ENCODE measurements at regions not wholly inside any gene's neighbourhood (a gene's known extent, or its start where the extent isn't known, plus 50 kb on each side); places are given as distances from the start of the nearest gene placed in this dataset.

DNA sequence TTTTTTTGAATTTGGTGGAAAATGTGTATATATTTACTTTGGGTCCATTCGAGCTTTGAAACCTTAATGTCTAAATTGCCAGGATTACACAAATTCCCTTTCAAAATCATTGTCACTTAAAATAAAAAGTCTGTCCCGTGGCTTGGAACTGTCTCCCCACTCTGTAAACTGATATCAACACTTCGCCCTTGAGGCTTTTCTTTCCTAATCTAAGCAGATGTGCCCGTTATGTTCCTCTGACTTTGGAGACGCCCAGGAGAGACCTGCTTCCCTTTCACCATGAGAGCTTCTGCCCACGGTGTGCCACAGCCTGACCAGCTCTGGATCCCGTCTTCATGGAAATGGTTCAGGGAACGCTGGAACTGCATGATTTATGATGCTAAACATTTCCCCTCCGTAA, 151.3 kb downstream of the C16orf95 start:
- intact Hi-C loops (cut with DNase I): no loop called here
- H3K27ac ChIP-seq: no peak overlapping the region
- no peak overlapping the region for H3K4me3 ChIP-seq
- DNase-seq (ENCODE audit: extremely low spot score in 2 of 2): no peak
- no peaks in the 10 kb centered on the region for H3K9me3 ChIP-seq
- TF ChIP-seq POLR2AphosphoS5 (IDR thresholded peaks at IDR 0.05; ENCODE audit: insufficient read depth in 1 of 2, low read depth in 1 of 2): no peak
- TF ChIP-seq CTCF (IDR thresholded peaks at IDR 0.05): no peak
- no peak for TF ChIP-seq POLR2A (IDR thresholded peaks at IDR 0.05)
- H3K36me3 ChIP-seq: no peaks in the 10 kb centered on the region
- no peaks in the 10 kb centered on the region for H3K4me1 ChIP-seq
- H3K27me3 ChIP-seq: no peaks in the 10 kb centered on the region

GRCh38 chr16:87166321-87166720, 150.9 kb downstream of the C16orf95 start:
- Histone ChIP-seq H3K4me3 (no peak overlapping the region), H3K4me1 (no peaks in the 10 kb centered on the region), H3K27ac (no peak overlapping the region), H3K36me3 (no peaks in the 10 kb centered on the region), H3K27me3 (no peaks in the 10 kb centered on the region), H3K9me3 (no peaks in the 10 kb centered on the region)
- intact Hi-C loops (cut with DNase I): no loop called here
- DNase-seq (ENCODE audit: extremely low spot score in 2 of 2): no peak
- TF ChIP-seq POLR2AphosphoS5 (IDR thresholded peaks at IDR 0.05; ENCODE audit: insufficient read depth in 1 of 2, low read depth in 1 of 2) (no peak), CTCF (IDR thresholded peaks at IDR 0.05) (no peak), POLR2A (IDR thresholded peaks at IDR 0.05) (no peak)

DNA sequence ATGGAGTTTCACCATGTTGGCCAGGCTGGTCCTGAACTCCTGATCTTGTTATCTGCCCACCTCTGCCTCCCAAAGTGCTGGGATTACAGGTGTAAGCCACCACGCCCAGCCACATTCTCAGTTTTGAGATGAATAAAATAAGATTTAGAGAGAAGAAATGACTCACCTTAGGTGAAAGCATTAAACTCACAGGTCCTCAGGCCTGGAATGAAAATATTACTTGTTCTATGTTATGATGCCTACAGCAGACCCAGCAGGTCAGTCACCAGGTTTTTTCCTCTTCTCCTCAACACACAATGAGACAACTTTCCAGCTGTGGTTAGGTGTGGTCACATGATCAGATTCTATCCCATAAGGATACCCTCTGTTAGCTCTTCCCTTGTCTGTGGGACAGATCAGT, 150.3 kb downstream of the C16orf95 start:
- H3K36me3 ChIP-seq: no peaks in the 10 kb centered on the region
- TF ChIP-seq POLR2A (IDR thresholded peaks at IDR 0.05) (no peak), CTCF (IDR thresholded peaks at IDR 0.05) (no peak), POLR2AphosphoS5 (IDR thresholded peaks at IDR 0.05; ENCODE audit: insufficient read depth in 1 of 2, low read depth in 1 of 2) (no peak)
- H3K4me3 ChIP-seq: no peak overlapping the region
- no peaks in the 10 kb centered on the region for H3K27me3 ChIP-seq
- H3K9me3 ChIP-seq: no peaks in the 10 kb centered on the region
- intact Hi-C loops (cut with DNase I): no loop called here
- DNase-seq (ENCODE audit: extremely low spot score in 2 of 2): no peak
- H3K27ac ChIP-seq: no peak overlapping the region
- H3K4me1 ChIP-seq: no peaks in the 10 kb centered on the region

DNA sequence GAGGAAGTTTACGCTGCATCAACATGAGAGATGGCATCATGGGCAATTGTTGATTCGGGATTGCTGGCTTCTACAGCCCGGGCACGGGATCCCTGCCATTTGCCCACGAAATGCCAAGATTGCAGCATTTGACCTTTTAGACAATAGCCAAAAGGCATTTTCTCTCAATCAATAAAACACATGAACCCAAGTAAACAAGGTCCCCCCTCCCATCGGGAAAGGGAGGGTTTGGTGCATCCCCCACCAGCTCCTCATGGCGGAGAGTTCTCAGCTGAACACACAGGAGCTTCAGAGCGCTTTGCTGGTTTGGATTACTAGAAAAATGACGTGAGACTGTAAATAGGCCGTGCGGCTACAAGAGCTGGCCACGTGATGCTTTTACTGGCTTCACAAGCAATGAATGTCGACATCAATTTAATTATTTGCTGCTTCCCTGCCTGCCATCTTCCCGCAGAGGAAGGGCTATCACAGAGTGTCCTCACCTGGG, 147.6 kb downstream of the C16orf95 start:
- no peaks in the 10 kb centered on the region for H3K27me3 ChIP-seq
- H3K27ac ChIP-seq: no peak overlapping the region
- intact Hi-C loops (cut with DNase I): no loop called here
- no peaks in the 10 kb centered on the region for H3K4me1 ChIP-seq
- H3K36me3 ChIP-seq: no peaks in the 10 kb centered on the region
- no peak for DNase-seq (ENCODE audit: extremely low spot score in 2 of 2)
- no peak overlapping the region for H3K4me3 ChIP-seq
- no peaks in the 10 kb centered on the region for H3K9me3 ChIP-seq
- no peak for TF ChIP-seq POLR2AphosphoS5 (IDR thresholded peaks at IDR 0.05; ENCODE audit: insufficient read depth in 1 of 2, low read depth in 1 of 2)
- no peak for TF ChIP-seq POLR2A (IDR thresholded peaks at IDR 0.05)
- no peak for TF ChIP-seq CTCF (IDR thresholded peaks at IDR 0.05)

GRCh38 chr16:87170310-87170709, 146.9 kb downstream of the C16orf95 start:
- no peak for TF ChIP-seq POLR2A (IDR thresholded peaks at IDR 0.05)
- no peak for TF ChIP-seq CTCF (IDR thresholded peaks at IDR 0.05)
- no peak for TF ChIP-seq POLR2AphosphoS5 (IDR thresholded peaks at IDR 0.05; ENCODE audit: insufficient read depth in 1 of 2, low read depth in 1 of 2)
- Histone ChIP-seq H3K9me3 (no peaks in the 10 kb centered on the region), H3K27ac (no peak overlapping the region), H3K27me3 (no peaks in the 10 kb centered on the region), H3K4me1 (no peaks in the 10 kb centered on the region), H3K4me3 (no peak overlapping the region), H3K36me3 (no peaks in the 10 kb centered on the region)
- no peak for DNase-seq (ENCODE audit: extremely low spot score in 2 of 2)
- intact Hi-C loops (cut with DNase I): no loop called here

Measured in vagina (tissue), 2 donors.